ENCODE measurements at regions not wholly inside any gene's neighbourhood (a gene's known extent, or its start where the extent isn't known, plus 50 kb on each side); places are given as distances from the start of the nearest gene placed in this dataset.
"Not testable (repeated sequence)": the region's sequence is repeated elsewhere in the genome, so short reads cannot be mapped to it uniquely, and the experiment has no call there.

DNA sequence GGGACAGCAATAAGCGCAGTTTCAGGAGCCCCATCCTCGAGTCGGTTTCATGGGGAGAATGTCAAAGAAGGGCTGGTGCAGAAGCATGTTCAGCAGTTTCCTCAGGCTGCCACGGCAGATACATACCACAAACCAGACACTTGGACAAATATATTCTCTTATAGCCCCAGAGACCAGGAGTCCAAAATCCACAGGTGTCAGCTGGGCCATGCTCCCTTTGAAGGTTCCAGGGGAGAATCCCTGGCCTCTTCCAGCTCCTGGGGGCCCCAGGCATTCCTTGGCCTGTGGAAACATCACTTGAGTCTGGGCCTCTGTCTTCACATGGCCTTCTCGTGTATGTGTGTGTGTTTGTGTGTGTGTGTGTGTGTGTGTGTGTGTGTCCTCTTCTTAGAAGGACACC lies 164.1 kb downstream of the UQCRFS1 start:
- DNase-seq: no peak

DNA sequence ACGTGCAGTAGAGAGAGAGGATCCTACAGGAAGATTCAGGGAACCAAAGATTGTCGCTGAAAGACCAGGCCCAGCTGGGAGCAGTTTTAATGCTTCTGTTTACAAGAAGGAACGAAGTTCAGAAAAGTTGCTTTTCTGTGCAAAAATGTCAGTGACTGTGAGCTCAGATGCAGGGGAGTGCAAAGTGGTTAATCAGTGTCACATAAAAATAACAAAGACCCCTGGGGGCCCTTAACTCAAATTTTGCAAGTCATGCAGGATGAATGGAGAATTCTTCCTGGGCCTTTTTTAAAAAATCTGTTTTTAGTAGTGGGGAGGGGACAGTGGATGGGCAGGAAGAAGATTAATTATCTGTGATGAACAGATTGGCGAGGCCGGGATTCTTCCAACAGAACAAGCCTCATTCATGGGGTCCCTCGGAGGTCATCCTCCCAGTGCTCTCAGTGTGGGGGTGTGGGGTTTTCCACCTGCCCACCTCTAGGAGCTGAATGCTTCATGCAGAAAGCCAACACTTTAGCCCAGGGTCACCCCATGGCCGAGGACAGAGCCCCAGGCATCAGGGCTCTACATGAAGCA lies 167.2 kb downstream of the UQCRFS1 start:
- DNase-seq: no peak

DNA sequence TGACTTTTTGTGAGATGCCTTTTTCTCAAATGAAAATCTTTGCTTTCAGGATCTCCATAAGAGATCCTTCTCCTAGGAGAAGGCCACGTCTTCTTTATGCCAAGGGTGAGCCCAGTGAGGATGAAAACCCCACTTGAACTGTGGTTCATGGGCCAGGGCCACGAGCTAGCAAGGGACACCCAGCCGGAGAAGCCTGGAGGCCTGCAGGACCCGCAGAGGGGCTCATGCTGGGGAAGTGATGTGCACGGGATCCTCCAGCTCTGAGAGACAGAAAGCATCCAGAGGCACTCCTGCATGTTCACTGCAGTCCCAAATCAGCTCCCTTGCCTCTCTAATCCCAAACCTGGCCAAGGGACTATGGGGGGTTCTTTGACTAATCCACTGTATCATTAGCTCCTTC lies 168.9 kb downstream of the UQCRFS1 start:
- DNase-seq: no peak

DNA sequence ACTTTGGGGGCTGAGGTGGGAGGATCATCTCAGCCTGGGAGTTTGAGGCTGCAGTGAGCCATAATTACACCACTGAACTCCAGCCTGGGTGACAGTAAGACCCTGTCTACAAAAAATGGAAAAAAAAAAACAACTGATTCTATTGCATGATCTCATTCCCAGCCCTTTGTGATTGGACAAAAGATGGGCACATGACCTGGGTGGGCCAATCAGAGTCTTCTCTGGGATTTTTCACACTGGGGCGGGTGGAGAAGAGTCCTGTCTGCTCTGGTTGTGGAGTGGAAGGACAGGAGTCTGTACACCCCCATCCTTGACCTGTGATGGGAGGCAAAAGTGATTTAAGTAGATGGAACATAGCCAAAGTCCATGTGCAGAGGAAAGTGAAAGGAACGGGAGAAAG lies 170.5 kb downstream of the UQCRFS1 start:
- DNase-seq: no peak

DNA sequence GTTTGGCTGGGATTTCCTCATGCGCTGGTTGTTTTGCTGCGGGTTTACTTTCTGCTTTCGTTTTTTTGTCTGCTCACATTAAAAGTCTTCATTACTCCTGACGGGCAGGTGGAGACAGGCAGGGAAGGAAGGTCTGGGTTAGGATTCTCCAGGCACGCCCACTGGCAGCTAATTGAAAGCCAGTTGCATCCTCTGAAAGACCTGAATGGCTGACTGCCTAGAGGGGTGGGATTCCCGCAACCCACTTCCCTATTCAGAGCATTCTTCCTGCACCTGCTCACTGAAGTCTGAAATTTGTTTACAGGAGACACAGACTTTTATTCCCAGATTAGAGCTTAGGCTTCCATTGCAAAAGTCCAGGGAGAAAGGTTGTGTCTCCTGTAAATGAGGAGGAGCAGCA lies 172.0 kb downstream of the UQCRFS1 start:
- DNase-seq: no peak

DNA sequence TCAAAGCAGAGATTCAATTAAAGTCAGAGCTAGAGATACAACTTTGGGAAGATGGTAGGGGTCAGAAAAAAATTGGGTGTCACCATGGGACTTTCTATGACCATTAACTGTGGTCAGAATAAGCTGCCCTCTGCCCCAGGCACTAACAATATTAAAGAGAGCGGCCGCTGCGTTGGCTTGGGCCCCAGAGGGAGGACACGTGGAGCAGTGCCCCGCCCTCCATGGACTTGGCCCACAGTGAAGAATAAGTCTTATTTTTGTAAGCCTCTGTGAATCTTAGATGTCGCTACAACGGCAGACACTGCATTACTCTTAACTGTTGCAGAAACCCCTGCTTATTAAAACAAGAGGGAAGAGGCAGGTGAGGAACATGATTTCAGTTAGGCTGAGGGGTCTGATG lies 172.7 kb downstream of the UQCRFS1 start:
- DNase-seq: no peak

DNA sequence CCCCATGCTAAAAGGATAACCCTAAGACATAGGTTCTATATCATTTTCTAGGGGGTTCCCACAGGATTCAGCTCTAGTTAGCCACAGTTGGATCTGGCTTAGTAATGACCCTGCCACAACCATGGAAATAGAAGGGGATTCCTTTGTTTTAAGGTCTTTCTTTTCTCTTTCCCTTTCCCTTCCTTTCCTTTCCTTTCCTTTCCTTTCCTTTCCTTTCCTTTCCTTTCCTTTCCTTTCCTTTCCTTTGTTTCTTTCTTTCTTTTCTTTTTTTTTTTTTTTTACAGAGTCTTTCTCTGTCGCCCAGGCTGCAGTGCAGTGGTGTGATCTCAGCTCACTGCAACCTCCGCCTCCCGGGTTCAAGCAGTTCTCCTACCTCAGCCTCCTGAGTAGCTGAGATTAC lies 173.9 kb downstream of the UQCRFS1 start:
- not testable (repeated sequence) for DNase-seq

DNA sequence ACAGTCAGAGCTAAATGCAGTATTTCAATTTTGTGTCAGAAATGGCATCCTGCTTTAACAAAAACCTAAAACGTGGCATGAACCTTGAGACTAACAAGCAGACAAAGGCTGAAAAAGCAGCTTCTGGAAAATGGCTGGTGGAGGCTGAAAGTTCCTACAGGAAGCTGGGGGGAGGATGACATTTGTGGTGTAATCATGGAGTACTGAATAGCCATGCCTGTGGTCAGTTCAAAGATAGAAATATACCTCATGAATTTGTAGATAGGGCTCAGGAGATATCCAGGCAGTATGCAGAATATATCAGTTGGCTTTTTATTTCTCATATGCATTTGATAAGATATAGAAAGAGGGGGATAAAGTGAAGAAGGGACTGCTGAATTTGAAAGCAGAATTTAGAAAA lies 181.7 kb downstream of the UQCRFS1 start:
- no peak for DNase-seq

DNA sequence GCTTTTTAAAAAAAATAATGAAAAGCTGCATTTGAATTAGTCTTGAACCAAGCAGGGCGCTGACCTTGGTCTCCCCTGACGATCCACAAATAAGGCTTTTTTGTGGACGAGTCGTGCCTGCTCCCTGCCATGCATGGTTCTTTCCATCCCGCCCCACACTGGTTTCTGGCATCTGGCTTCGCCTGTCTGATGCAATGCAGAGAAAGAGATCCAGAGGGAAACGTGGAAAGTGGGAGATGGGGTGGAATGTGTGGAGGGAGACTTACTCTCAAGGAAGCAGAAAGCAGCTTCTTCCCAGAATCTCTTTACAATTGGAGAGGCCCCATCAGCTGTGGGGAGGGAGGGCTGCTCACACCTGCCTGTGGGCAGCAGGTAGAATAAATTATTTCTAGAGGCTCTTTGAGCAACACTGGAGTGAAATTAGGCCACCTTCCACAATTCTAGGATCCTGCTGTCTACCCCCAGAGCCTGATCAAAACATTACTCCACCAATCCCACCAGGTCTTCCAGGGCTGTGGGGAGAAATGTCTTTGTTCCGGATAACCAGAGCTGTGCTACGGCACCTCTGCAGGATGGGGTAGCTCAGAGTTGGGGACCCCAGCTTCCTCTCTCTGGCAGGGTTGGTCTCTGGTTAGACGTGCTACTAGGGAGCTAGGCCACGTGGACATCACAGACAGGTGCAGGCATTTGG lies 183.5 kb downstream of the UQCRFS1 start:
- DNase-seq: no peak

DNA sequence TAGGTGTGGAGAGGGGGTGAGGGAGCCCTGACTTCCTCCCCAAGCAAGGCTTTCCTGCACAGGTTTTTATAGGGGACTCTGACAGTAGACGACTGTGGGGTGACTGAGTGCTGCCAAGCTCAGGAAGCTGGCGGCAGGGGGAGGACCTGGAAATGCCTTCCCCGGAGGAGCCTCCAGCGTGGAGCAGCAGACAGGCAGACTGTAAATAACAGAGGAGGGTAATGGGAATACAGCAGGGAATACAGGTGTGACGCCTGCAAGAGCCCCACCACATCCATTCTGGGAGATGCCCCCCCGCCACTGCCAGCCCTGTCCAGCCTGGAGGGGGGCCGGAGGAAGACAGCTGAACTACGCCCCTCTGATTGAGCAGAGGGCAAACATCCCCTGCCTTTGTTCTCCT lies 190.4 kb downstream of the UQCRFS1 start:
- no peak for DNase-seq

DNA sequence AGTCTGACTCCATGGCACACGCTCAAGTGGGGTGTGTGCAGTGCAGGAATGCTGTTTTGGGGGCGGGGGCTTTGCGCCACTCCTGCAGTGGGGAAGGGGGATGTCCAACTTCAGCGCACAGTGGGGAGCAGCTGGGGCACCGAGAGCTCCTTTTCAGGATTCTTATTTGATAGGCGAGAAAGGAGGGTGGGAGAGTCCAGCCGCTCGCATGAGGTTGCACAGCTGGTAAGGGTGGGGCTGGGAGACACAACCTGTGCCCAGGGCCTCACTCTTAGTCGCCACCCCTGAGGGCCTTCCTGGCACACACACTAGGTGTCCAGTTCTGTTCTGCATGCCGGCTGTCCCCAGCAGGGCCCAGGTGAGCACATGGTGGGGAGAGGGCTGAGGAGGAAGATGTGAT lies 190.8 kb downstream of the UQCRFS1 start:
- DNase-seq: no peak

DNA sequence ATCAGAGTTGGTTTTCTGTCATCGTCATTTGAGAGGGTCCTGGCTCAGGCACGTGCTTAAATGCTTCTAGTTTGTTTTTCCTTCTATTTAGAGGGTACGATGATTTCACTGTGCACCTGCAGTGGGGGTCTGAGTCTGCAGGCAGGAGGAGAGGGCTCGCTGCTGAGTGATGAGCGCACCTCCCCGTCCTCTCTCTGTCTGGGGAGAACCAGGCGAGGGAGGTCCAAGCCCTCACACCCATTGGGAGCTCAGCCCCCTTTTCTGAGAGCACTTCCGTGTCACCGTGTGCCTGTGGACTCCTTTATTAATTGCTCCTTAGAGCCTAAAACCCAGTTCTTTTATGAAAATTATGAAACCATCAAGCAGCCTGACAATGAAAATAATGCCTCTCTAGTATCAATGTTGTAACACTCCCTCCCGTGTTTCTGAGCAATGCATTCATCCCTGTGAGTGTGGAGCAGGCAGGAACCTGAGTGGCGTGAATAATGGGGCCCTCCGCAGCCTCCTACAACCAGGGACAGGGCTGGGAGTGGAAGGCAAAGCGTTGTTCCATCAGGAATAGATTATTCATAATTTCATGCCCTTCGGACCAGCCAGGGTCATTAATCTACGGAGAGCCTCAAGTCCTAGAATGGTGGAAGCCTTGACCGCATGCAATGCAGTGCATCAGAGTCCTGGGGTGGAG lies 191.6 kb downstream of the UQCRFS1 start:
- no peak for DNase-seq

DNA sequence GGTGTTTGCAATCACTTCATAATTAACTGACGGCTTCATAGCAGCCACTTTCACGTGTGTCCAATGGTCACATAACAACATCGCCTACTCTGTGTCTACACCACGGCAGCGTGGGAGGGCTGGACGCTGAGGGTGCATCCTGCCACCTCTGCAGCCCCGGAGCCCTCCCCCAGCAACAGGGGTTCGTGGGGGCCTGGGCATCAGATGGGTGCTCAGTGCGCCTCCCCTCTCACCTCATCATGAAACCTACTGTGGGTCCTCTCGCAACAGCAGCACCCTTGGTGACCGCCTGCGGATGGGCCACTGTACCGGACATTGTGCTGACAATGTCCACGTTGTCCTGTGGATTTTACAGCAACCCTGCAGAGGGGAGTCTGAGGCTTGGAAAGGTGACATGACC lies 193.5 kb downstream of the UQCRFS1 start:
- no peak for DNase-seq

DNA sequence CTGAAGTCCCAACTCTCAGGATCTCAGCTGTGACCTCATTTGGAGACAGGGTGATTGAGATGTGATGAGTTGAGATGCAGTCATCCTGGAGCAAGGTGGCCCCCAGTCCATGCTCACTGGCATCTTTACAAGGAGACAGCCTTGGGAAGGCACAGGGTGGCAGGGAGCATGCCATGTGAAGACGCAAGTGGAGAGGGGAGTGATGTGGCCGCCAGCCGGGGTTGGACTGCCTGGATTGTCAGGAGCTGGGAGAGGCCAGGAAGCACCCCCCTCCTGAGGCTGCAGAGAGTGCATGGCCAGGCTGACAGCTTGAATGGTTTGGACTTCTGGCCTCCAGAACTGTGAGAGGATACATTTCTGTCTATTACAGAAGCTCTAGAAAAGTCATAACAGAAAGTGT lies 194.4 kb downstream of the UQCRFS1 start:
- DNase-seq: no peak

DNA sequence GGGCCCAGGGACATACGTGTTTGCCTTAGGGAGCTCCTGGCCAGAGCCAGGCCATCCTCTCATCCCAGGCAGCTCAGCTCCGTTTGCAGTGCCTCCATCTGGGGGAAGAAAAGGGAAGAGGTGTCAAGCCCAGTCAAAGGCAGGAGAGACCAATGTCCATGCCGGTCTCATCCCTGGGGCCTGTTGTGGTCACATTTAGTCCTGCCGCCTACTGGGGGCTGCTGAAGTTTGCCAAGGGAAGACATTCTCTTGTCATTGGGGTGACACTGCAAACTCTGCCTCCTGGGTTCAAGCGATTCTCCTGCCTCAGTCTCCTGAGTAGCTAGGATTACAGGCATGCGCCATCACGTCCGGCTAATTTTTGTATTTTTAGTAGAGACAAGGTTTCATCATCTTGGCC lies 195.2 kb downstream of the UQCRFS1 start:
- no peak for DNase-seq

DNA sequence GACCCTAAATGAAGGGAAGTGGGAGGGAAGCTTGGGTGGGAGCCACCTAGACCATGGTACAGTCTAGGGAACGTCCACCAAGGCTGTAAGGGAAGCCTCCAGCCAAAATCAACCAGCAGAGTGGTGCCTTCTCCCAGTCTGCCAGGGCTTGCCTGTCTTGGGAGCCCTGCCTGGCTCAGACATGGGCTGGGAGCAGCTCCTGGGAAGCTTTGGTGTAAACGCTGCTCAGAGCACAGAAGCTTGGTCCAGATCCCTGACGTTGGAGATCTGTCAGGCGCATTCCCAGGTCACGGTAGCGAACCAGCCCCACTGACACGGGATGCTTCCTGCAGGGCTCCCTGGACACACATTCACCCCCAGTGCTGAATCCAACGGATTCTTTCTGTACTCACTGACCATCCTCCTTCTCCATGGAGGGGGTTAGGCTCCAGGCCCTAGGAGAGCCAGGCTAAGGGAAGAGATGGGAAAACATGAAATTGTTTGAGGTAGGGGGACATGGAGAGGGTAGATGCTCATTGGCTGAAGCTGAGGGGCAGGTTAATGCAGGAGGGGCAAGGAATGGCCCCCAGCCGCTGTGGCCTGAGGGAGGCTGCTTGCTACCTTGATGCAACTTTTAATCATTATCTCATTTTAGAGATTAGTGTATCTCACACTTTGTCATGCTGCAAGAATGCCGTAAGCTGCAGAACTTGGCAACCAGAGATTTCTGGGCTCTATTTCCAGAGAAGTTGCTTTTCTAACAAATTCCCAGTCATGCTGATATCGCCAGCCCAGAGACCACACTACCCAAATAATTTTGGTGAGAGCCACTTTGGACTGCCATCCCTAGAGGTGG lies 195.8 kb downstream of the UQCRFS1 start:
- no peak for DNase-seq

DNA sequence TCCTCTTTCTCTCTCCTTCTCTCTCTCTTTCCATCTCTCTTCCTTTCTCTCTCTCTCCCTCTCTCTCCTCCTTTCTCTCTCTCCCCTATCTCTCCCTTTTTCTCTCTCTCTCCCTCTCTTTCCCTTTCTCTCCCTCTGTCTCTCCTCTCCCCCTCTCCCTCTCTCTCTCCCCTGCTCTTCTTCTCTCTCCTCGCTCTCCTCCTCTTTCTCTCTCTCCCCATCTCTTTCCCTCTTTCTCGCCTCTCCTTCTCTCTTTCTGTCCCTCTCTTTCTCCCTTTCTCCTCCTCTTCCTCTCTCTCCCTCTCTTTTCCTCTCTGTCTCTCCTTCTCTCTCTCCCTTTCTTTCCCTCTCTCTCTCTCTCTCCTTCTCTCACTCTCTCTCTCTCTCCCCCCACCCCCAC lies 196.6 kb downstream of the UQCRFS1 start:
- no peak for DNase-seq

DNA sequence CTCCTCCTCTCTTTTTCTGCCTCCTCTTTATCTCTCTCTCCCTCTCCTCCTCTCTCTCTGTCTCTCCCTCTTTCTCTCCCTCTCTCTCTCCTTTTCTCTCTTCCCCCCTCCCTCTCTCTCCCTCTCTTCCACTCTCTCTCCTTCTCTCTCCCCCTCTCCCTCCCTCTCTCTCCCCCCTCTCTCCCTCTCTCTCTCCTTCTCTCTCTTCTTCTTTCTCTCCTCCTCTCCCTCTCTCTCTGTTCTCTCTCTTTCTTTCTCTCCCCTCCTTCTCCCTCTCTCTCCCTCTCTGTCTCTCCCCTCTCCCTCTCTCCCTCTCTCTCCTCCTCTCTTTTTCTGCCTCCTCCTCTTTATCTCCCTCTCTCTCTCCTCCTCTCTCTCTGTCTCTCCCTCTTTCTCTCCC lies 197.4 kb downstream of the UQCRFS1 start:
- DNase-seq: no peak

DNA sequence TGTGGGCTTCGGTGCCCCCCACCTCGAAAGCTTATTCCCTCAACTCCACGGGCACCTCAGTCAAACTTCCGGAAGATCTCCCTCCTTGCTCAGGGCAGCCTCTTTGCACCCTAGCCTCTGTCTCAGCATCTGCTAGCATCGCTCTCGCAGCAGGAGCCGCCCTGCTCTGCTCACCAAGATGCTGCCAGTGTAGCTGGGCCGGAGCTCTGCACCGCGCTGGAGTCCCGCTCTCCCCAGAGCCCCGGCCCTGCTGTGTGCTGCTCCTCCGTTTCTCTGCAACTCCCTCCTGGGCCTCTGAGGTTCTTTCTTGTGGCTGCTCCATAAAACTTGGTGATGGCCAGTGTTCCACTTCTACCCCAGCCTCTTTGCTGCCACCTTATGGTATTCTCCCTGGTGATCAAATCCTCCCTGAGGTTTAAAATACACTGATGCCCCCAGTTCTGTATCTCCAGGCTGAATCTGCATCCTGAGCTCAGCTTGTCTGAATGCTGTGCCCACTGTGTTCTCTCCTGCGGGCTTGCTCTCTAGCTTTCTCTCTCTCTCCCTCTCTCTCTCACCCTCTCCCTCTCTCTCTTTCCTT lies 198.0 kb downstream of the UQCRFS1 start:
- DNase-seq: no peak

DNA sequence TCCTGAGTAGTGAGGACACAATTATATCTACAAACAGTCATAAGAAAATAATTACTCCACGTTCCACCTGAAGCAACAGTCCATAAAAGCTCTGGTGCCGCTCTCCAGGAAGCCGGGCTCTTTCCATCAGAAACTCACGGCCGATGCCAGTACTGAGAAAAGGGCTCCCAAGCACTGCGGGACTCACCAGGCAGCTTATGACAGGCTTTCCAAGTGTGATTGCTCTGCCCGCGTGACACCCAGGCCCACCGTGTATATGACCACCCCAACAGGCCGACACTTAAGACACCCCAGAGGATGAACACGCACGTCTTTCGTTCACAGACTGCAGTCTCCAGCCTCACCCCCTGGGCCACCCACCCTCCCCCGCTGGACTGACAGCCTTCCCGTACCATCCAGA lies 199.0 kb downstream of the UQCRFS1 start:
- DNase-seq: no peak

DNA sequence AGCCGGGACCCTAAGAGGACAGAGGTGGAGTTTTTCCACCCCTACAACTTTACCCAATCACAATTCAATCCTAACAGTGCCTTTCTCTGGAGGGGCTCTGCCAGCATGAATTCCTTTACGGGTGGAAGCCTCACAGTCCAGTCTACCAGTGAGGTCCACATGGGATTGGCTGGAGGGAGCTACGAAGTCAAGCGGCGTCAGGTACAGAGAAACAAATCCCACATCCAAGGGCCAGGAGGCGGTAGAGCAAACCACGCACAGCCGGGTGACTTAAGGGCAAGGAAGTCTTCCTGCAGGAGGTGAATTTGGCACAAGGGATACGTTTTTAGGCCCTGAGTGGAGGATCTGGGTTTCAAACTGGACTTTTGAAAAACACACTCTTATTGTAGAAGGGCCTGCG lies 199.6 kb downstream of the UQCRFS1 start:
- no peak for DNase-seq

DNA sequence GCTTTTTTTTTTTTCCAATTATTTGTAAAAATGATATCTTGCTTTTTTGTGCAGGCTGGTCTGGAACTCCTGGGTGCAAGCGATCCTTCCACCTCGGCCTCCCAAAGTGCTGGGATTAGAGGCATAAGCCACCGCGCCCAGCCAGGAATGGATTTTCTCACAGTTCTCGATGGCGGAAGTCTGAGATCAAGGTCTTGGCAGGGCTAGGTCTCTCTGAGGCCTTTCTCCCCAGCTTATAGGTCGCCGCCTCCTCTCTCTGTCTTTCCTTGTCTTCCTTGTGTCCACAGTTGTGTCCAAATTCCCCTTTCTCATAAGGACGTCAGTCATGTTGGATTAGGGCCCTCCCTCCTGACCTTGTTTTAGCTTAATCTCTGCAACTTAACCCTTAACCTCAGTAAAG lies 200.5 kb downstream of the UQCRFS1 start:
- DNase-seq: no peak

DNA sequence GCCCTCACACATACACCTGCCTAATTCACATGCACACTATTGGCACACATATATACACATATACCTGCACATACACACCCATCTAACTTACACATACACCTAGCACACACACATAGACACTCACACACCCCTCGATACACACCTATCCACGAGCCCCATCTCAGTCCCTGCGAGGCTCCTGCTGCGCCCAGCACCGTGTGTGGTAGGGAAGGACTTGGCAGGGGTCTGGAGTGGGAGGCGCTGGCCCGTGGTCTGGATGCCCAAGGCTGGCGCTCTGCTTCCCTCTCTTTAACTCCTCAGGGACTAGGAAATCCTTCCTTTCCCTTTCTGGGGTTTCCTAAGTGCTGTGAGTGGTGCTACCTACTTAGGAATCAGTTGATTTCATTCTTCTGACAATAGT lies 202.7 kb downstream of the UQCRFS1 start:
- no peak for DNase-seq

All from activated CD8-positive, alpha-beta memory T cell treated with anti-CD3 and anti-CD28 coated beads, Interleukin-2, amount 50 U/mL, for 48 hours (primary cell).